ENCODE measurements at regions not wholly inside any gene's neighbourhood (a gene's known extent, or its start where the extent isn't known, plus 50 kb on each side); places are given as distances from the start of the nearest gene placed in this dataset.

DNA sequence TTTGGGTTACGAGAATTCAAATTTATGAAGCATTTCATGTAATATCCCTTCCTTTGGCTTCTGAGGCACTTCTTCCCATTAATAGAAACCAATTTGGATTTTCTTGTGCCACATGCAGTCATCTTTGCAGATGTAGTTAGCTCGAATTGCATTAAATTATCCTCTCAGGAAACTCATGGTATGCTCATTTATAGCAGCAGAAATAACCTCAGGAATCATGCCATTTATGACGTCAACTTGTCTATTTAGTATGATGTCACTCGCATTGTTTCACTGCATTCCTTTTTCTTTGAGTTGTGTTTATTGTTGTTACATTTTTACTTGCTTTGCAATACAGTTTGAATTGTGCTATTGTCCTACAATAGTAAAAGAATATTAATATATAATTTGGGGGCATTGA lies 163.8 kb downstream of the RBM43 start:
- TF ChIP-seq POLR2AphosphoS5 (IDR thresholded peaks at IDR 0.05; ENCODE audit: low read depth, low read length) (no peak), TAF1 (IDR thresholded peaks at IDR 0.05; ENCODE audit: borderline replicate concordance, insufficient read depth, low read length) (no peak), SIN3A (IDR thresholded peaks at IDR 0.05; ENCODE audit: borderline replicate concordance, insufficient read depth, low read length) (no peak), FOXP2 (optimal IDR thresholded peaks at IDR 0.05; ENCODE audit: borderline replicate concordance, extremely low read depth, extremely low read length, insufficient read depth) (no peak)
- TF ChIP-seq, protein P1, sequence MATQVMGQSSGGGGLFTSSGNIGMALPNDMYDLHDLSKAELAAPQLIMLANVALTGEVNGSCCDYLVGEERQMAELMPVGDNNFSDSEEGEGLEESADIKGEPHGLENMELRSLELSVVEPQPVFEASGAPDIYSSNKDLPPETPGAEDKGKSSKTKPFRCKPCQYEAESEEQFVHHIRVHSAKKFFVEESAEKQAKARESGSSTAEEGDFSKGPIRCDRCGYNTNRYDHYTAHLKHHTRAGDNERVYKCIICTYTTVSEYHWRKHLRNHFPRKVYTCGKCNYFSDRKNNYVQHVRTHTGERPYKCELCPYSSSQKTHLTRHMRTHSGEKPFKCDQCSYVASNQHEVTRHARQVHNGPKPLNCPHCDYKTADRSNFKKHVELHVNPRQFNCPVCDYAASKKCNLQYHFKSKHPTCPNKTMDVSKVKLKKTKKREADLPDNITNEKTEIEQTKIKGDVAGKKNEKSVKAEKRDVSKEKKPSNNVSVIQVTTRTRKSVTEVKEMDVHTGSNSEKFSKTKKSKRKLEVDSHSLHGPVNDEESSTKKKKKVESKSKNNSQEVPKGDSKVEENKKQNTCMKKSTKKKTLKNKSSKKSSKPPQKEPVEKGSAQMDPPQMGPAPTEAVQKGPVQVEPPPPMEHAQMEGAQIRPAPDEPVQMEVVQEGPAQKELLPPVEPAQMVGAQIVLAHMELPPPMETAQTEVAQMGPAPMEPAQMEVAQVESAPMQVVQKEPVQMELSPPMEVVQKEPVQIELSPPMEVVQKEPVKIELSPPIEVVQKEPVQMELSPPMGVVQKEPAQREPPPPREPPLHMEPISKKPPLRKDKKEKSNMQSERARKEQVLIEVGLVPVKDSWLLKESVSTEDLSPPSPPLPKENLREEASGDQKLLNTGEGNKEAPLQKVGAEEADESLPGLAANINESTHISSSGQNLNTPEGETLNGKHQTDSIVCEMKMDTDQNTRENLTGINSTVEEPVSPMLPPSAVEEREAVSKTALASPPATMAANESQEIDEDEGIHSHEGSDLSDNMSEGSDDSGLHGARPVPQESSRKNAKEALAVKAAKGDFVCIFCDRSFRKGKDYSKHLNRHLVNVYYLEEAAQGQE (IDR thresholded peaks at IDR 0.05; ENCODE audit: insufficient read depth in 1 of 2, low read depth in 2 of 2, low read length in 2 of 2): no peak

DNA sequence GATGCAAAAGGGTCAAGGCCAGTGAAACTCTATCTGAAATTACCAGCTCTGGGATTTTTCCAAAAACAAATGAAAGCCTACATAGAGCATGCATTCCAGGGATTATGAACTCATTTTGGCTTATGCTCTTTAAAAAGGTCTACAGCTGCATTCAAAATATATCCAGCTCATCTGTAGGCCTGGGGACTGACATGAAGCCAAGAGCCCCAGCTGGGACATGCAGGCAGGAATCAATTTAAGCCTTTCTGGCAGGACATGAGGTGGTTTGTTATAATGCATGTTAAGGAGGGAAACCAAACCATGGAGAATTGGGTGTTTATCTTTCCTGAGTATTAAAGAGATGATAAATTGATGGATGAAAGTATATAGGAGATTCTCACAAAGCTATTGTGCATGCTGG lies 164.5 kb downstream of the RBM43 start:
- TF ChIP-seq POLR2AphosphoS5 (IDR thresholded peaks at IDR 0.05; ENCODE audit: low read depth, low read length) (no peak), FOXP2 (optimal IDR thresholded peaks at IDR 0.05; ENCODE audit: borderline replicate concordance, extremely low read depth, extremely low read length, insufficient read depth) (no peak)

- TF ChIP-seq, protein P1 (IDR thresholded peaks at IDR 0.05; ENCODE audit: insufficient read depth in 1 of 2, low read depth in 2 of 2, low read length in 2 of 2): no peak
- TF ChIP-seq POLR2AphosphoS5 (IDR thresholded peaks at IDR 0.05; ENCODE audit: low read depth, low read length) (no peak), SIN3A (IDR thresholded peaks at IDR 0.05; ENCODE audit: borderline replicate concordance, insufficient read depth, low read length) (no peak), TAF1 (IDR thresholded peaks at IDR 0.05; ENCODE audit: borderline replicate concordance, insufficient read depth, low read length) (no peak), FOXP2 (optimal IDR thresholded peaks at IDR 0.05; ENCODE audit: borderline replicate concordance, extremely low read depth, extremely low read length, insufficient read depth) (no peak)
Measured at GRCh38 chr2:151096235-151096634, 165.4 kb downstream of the RBM43 start.

DNA sequence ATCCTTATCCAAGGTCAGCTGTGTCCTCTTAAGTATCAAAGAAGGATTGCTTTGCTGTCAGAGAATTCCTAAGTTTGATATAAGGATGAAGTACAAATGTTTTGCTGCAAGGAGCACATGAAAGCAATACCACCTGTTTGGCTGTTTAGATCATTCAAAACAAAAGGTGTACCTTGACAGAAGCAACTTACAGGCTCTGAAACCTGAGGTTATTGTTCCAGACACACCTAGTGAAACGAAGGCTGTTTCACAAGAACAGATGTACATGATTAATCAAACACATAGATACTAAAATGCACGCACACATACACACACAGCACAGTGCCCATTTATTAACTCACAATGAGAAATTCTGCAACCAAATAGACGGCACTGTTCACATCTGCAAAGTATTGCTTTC lies 166.2 kb downstream of the RBM43 start:
- TF ChIP-seq FOXP2 (optimal IDR thresholded peaks at IDR 0.05; ENCODE audit: borderline replicate concordance, extremely low read depth, extremely low read length, insufficient read depth) (no peak), SIN3A (IDR thresholded peaks at IDR 0.05; ENCODE audit: borderline replicate concordance, insufficient read depth, low read length) (no peak), TAF1 (IDR thresholded peaks at IDR 0.05; ENCODE audit: borderline replicate concordance, insufficient read depth, low read length) (no peak)
- TF ChIP-seq, protein P1 (IDR thresholded peaks at IDR 0.05; ENCODE audit: insufficient read depth in 1 of 2, low read depth in 2 of 2, low read length in 2 of 2): no peak

GRCh38 chr2:151091583-151091982 lies 170.1 kb downstream of the RBM43 start:
- TF ChIP-seq SIN3A (IDR thresholded peaks at IDR 0.05; ENCODE audit: borderline replicate concordance, insufficient read depth, low read length): no peak
- TF ChIP-seq FOXP2 (optimal IDR thresholded peaks at IDR 0.05; ENCODE audit: borderline replicate concordance, extremely low read depth, extremely low read length, insufficient read depth): no peak
- no peak for TF ChIP-seq POLR2AphosphoS5 (IDR thresholded peaks at IDR 0.05; ENCODE audit: low read depth, low read length)
- TF ChIP-seq, protein P1 (IDR thresholded peaks at IDR 0.05; ENCODE audit: insufficient read depth in 1 of 2, low read depth in 2 of 2, low read length in 2 of 2): no peak
- no peak for TF ChIP-seq TAF1 (IDR thresholded peaks at IDR 0.05; ENCODE audit: borderline replicate concordance, insufficient read depth, low read length)

All from PFSK-1 (cell line).